NCI-H2171 treated with DMSO at 0.1 percent for 48 hours (cell line): ENCODE measurements at regions not wholly inside any gene's neighbourhood (a gene's known extent, or its start where the extent isn't known, plus 50 kb on each side); places are given as distances from the start of the nearest gene placed in this dataset.

Experiments used
- DNase-seq: peaks from one replicate; lab custom pipeline; 2025; lab: John Stamatoyannopoulos, UW

DNA sequence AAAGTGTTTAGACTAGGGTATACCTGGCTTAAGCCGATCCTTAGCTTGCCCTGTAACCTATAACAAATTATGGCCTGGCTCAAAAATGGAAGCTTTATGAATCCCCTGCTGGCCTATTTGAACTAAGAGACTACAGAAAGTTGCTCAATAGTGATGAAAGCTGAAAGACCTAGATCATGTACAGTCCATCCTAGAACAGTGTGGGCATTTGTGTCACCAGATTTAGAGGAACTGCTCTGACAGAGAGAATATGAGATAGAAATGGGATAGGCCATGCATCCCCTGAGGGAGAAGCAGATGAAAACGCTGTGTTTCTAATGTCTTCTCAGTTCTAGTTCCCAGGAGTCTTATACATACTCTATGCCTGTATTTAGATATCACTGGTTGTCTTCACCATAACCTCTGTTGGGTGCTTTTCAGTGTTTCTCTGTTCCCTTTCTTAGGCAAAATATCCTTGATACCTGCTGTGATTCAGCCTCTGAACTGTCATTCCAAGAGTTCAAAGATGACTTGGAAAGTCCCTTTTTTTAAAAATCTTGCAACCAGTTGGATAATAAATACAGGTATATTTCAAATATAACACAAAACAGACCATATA, 246.9 kb upstream of the SLC39A10 start:
- DNase-seq: no peak

DNA sequence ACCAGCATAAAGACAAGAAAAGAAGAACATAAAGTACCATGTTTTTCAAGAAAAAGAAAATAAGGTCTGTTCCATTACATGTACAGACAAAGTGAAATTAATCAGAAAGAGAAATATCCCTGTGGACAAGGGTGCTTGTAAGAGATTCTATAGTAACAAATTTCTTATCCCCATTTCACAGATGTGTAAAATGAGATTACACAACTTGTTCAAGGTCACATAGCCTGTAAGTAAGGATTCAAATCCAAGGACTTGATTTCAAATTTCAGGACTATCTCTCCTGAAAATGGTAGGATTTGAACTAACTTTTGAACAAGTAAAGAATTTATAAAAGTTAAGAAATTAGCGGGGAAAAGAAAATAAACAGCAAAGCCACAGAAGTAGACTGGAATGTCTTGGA, 248.2 kb upstream of the SLC39A10 start:
- no peak for DNase-seq

- DNase-seq: no peak
These were observed 248.8 kb upstream of the SLC39A10 start for GRCh38 chr2:195408196-195408595.

DNA sequence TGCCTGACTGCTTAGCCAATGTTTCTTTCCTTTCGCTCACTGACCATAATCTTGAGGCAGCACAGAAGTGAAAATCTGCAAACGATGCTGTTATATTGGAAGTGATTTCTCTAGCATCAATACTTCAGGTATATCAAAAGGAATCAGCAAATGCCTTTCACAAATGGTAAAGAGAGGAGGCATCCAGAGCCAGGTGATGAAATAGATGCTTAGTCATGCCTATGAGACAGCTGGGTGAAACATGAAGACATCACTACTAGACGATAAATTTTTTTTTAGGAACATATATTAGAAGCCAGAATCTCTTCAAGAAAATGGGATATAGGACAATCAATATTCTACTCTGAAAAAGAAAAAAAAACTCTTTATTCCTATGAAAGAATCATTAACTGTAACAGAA, 249.2 kb upstream of the SLC39A10 start:
- peak; percentile 83 for DNase-seq

DNA sequence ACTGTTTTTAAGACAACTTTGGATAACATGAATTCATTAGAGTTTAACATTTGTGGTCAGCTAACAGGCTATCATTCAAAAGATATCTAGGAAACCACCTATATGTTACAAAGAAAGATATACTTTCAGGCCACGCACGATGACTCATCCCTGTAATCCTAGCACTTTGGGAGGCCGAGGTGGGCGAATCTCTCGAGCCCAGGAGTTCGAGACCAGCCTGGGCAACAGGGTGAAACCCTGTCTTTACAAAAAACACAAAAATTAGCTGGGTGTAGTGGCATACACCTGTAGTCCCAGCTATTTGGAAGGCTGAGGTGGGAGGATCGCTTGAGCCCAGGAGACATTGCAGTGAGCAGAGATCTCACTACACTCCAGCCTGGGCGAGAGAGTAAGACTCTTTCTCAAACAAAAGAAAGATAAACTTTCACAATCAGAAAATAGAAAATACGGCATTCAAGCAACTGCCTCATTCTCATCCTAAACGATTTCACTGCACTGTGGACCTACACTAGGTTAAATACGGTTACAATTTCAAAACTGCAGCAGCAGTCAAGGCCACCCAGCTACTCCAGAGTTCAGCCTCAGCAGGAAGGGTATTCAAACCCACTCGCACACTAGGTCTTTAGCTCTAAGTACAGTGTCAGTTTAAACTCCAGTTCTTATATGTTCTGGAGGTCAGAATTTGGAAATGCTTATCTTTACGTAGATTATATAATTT, 250.0 kb upstream of the SLC39A10 start:
- DNase-seq: no peak

GRCh38 chr2:195404651-195405050, 252.4 kb upstream of the SLC39A10 start:
- no peak for DNase-seq

DNA sequence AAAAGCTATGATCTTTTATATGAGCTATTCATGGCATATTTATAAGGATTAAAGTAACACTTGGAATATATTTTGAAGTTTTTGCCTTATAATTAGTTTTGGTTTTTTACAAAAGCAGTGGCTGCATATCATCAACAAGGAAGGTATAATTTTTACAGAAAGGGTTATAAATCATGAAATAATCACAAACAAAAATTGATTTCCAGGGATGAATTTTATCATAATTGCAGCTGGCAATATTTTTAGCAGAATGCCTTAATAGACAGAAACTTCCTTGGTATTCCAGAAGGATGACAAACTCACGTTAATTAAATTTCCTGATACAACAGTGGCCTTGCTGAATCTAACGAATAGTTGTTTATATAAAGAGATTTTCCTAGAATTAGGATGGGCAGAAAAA, 260.5 kb upstream of the SLC39A10 start:
- no peak for DNase-seq

GRCh38 chr2:195395362-195395761, 261.7 kb upstream of the SLC39A10 start:
- no peak for DNase-seq

- no peak for DNase-seq
These were observed 264.3 kb upstream of the SLC39A10 start for GRCh38 chr2:195392446-195393336.

DNA sequence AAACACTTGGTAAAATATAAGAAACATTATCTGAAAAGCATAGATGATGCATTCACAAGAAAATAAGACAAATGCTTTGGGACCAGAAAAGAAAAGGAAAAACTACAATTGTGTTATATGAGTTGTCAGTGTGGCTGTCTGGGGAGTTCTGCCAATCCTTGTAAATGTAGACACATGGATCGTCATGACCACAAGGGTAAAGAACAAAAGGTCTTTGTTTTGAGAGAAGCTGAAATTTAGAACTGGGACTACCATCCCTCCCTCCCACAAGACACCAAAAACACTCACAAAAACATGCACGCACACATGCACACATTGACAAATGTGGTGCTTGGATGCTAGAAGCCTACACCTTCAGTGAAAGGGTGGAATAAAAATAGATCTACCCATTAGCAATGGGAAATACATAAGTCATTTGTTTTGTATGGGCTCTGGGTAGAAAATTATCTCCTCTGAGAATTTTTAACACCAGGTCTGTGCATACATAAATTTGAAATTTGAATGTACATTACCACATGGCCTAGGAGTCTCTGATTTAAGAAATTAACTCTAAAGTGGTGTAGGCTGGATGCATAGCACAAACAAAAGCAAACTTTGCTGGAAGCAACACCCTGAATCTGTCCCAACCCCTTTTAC, 266.2 kb upstream of the SLC39A10 start:
- DNase-seq: no peak

DNA sequence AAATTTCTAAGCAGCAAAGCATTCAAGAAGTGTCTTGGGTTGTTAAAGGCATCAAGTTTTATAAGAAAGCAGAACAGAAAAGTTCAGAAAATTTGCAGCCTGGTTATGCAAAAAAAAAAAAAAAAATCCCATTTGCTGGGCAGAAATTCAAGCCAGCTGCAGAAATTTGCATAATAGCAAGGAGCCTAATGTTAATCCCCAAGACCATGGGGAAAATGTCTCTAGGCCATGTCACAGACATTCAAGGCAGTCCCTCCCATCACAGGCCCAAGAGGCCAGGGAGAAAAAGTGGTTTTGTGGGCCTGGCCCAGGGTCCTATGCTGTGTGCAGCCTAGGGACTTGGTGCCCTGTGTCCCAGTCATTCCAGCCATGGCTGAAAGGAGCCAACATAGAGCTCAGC, 269.0 kb upstream of the SLC39A10 start:
- DNase-seq: no peak

- no peak for DNase-seq
These were observed 274.8 kb upstream of the SLC39A10 start for GRCh38 chr2:195382186-195382585.

- no peak for DNase-seq
These were observed 286.7 kb upstream of the SLC39A10 start for GRCh38 chr2:195370167-195370943.

DNA sequence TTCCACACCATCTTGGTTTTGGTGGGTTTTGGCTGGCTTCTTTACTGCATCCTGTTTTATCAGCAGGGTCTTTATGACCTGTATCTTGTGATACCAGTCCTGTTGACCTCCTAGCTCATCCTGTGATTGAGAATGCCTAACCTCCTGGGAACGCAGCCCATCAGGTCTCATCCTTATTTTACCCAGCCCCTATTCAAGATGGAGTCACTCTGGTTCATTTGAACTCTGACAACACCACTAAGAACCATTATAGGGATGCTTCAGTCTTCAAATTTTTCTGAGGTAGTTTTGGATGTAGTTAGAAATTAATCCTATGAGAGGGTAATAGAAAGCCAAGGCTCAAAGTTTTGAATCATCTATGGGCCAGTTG, 287.8 kb upstream of the SLC39A10 start:
- DNase-seq: no peak

- DNase-seq: no peak
These were observed 288.5 kb upstream of the SLC39A10 start for GRCh38 chr2:195368249-195369217.

DNA sequence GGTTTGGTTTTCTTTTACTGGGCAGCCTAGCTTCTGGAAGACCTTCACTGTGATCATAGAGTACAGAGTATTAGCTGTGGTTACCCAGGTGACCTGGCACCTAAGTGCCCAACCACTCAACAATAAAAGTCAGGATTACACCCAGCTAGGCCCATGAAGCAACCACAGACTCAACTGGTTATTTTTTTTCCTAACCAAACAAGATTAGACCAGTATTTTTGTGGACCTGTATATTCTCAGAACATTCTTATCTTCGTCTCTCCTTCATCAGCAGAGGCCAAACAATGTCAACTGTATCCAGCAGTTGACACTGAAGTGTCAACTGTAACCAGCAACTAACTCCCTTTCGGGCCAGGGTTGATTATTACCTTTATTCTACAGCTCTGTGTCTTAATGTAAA, 289.2 kb upstream of the SLC39A10 start:
- no peak for DNase-seq

- no peak for DNase-seq
These were observed 292.7 kb upstream of the SLC39A10 start for GRCh38 chr2:195364015-195364965.

DNA sequence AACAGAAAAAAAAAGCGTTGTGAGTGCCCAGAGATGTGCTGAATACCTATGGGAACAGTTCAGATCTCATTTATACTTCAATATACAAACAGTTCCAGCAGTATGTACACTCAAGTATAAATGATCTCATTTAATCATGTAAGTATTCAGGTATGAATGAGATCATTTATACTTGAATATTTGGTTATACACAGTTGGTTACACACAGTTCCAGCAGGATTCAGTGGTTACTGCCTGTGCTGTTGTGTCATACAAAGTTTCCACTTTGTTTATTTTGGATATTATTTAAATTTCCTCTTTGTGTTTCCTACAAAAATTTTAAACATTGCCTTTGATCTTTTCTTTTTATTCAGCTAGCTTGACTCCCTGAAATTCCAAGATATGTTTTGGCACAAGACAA, 293.5 kb upstream of the SLC39A10 start:
- DNase-seq: no peak

- no peak for DNase-seq
These were observed 296.8 kb upstream of the SLC39A10 start for GRCh38 chr2:195360242-195360641.
